HG02759 (cell line): ENCODE measurements at regions not wholly inside any gene's neighbourhood (a gene's known extent, or its start where the extent isn't known, plus 50 kb on each side); places are given as distances from the start of the nearest gene placed in this dataset.

Source experiments
- ATAC-seq: cut with Tn5 transposase; IDR thresholded peaks from one replicate; pipeline ENCODE4 v1.9.1; 2021; ENCODE audit warnings: mild to moderate bottlenecking, moderate library complexity; ENCODE audit not compliant: unreplicated experiment

DNA sequence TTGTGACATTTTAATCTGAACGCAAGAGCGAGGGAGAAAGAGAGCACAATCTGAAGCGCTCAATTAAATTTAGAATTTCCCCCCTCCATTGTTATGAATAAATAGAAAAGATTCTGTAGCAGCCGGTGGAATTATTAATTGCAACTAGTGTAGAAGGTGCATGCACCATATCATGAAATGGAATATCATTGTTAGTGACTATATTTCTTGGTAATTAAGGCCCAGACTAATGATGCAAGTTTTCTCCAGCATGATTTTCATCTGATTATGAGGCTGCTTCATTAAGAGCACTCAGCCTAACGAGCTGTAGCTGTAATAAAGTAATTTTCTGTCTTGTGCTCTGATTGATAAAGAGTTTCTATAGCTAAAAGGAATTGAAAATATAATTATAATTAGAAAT lies 432.2 kb upstream of the SPRED2 start:
- ATAC-seq = no peak

DNA sequence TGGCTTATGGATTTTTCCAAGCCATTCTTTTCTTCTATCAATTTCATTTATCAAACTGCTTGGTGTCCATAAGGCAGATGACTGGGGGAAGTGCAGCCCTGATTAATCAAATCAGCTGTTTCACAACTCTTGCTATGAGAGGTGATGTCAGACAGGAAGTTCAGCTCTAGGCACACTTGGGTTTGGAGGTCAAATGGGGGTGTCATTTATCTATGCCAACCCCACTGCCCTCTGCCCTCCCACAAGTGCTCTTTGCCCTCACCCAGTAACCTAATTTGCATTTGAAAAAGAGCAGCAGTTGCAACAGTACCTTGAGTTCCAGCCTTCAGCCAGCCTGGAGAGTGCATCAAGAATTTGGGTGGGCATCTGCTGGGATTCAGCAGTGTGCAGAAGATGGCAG lies 431.3 kb upstream of the SPRED2 start:
- no peak for ATAC-seq

DNA sequence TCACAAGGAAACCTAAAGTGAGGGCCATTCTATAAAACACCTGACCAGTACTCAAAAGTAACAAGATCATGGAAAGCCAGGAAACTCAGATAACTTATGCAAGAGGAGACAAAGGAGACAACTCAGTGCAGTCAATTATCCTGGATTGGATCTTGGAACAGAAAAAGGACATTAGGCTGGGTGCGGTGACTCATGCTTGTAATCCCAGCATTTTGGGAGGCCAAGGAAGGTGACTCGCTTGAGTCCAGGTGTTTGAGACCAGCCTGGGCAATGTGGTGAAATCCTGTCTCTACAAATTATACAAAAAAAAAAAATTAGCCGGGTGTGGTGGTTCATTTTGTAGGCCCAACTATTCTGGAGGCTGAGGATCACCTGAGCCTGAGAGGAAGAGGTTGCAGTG lies 424.5 kb upstream of the SPRED2 start:
- no peak for ATAC-seq

DNA sequence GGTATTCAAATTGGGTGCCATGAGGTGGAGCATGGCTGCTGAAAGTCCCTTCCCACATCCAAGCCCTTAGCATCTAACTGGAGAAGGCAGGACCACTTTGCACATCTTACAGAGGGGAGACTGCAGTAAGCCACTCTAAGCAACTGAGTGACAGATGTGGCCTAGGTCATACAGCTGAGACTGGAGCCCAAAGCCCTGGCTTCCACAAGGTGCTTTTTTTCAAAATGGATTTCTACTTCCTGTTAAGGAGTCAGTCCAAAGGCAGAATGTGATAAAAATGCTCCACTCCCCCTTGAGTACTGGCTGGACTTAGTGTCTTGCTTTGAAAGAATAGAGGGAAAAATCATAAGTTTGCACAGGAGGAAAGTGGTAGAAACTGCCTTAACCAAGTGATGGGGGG lies 424.0 kb upstream of the SPRED2 start:
- no peak for ATAC-seq

DNA sequence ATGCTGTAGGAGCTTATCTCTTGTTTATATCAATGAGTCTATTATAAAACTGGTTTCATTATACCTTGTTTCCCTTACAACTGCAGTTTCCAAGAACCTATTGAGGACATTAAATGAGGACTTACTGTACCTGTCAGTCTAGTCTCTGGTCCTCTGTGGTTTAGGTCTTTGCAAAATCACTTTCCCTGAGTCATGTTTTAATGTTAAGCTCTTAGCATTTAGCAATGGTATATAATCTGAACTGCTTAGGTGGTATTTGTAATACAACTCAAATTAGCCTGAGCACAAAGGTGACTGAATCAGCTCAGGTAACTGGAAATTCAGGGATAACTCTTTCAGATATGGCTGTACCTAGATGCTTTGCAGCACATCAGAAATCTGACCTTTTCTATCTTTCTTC lies 418.3 kb upstream of the SPRED2 start:
- ATAC-seq = no peak

DNA sequence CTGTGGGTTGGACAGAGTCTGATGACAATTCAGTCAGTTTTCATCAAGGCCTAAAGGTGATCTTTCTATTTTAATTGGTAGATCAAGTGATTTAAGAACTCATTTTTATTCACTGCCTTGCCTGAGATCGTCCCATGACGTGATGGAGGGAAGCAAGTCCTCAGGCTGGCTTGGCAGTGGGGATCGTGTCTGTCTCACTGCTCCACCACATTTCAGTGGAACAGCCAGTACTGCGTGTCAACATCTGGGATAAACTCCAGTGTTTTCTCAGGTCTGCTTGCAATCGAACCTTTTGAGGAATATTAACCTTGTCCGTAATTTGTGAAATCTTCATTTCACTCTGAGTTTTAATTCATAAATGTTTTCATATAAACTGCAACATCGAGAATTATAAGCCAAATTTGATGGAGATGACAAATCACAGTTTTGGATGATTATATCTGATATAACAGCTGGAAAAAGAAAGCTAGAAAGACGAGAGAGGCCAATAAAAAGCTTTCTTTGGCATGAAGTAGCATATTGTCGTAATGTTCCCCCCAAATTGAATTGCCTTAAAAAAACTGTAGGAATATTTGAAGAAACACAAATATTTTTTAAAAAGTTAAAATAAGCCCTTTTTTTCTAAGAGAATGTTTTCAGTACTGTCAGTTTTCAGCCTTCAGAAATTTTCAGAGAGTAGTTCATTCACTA lies 414.7 kb upstream of the SPRED2 start:
- ATAC-seq = no peak

DNA sequence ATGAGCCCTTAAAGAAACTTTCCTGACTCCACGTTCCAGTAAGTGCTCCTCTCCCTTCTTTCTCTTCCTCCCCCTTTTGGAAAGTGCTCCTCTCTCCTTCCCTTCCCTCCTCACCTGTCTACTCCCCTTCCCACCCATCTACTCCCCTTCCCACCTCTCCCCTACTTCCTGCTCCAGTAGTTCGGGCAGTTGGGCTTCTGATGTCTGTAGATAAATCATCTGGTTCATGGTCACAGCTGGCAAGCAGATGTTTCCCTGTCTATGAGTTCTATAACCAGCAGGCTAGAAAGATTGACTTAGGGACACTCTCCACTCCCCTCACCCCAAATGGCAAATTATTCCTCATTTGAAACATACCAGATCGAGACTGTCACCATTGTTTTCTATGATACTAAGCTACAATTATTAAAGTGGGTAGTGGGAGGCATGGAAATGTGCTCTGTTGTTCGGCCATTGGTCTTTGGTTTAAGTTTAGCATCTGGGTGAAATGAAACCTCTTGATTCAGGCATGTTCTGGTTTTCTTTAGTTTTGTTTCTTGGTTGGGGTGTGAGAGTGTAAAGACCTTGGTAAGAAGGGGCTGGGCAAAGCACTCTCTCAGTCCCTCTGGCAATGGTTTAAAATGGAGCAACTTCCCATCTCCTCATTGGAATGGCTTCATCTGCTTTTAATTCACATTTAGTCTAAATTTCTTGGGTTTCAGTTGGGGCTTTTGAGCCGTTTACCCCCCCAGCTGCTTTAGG lies 413.2 kb upstream of the SPRED2 start:
- no peak for ATAC-seq

DNA sequence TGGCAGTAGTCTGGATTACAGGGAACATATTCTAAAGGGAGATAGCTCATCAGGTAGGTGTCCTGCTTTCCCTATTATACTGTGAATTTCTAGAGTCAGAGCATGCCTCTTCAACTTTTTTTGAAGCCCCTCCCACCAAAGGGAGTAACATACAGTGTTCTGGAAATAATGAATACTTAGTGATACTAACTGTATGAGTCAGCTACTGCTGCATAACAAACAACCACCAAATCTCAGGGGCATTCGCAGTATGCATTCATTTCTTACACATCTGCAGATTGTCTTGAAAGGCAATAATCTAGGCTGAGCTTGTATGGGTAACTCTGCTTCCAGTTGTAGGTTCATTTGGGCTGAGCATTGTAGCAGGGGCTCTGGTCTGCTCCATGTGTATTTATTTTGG lies 409.7 kb upstream of the SPRED2 start:
- no peak for ATAC-seq

DNA sequence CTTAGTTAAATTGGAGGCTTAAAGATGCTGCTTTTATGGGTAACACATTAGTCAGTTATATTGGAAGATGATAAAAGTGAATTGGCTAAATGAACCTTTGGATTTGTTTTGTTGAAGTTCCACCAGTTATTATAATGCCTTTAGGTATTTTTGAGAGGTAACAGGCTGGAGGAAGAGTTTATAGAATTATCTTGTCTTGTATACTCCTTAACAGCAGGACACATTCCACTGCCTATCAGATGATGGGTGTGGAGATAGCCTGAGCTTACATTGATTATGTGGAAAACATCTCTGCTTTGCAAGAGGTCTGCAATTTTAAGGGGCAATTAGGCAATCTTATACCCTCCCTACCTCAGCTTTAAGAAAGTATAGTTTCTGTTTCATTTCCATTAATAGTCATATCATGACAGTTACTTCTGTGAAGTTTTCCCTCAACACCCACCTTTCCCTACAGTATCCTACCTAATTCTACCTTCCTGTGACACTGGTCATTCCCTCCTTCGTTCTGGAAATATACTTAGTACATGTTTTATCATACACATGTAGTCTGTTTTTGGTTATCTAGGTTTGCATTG lies 403.7 kb upstream of the SPRED2 start:
- no peak for ATAC-seq

DNA sequence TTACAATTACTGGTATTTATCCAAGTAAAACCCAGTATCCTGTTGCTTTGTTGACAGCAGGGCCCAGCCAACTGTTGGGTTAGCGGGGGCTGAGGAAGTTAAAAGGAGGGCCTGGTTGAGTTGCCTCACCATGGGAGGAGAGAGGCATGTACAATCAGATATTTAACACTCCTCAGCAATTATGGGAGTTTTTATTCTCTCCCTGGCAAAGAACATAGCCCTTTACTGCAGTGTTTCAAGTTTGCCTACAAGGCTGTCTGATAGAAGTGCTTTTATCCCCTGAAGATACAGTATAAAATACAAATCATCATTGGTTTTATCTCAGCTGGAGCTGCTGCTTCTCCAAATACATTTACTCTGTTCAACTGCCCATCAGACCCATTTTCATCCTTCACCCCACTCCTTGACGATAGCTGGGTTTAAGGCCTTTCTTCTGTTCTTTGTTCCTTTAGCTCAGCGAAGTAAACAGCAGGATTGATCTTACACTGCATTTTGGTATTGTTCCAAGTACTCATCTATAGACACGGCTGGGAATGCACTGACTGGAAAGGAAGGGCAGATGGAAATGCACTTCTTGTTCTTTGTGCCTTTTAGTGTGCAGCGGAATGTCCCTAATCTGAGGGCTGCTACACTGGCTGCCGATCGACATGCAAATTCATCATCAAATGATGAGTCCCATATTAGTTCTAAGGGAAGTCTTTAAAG lies 402.5 kb upstream of the SPRED2 start:
- ATAC-seq = no peak

DNA sequence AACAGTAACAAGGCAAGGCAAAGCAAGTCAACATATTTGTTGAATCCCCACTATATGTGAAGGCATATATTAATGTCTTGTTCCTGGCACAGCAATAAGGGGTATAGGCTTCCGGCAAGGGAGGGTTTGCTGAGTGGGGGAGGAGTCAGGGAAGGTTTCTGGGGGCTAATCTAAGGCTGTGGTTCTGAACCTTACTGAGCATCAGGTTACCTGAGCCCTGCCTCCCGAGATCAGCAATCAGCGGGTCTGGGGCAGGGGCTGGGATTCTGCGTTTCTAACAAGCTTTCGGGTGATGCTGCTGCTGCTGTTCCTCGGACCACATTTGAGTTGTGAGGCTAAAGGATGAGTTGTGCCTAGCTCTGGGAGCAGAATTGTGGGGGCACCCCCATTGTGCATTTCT lies 401.7 kb upstream of the SPRED2 start:
- ATAC-seq = no peak

DNA sequence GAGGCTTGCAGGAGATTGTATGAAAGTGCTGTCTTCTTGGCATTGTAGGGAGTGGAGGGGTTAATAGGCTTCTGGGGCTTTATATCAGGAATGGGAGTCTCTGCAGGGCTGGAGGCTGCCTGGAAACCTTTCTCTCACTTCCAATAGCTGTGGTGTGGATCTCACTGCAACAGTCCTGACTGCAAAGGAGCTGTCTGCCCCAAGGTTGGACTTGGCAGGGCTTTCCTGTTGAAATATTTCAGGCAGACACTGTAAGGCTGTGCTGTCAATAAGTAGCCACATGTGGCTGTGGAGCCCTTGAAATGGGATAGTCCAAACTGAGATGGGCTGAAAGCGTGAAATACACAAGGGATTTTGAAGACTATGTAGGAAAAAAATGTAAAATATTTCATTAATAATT lies 399.1 kb upstream of the SPRED2 start:
- no peak for ATAC-seq

DNA sequence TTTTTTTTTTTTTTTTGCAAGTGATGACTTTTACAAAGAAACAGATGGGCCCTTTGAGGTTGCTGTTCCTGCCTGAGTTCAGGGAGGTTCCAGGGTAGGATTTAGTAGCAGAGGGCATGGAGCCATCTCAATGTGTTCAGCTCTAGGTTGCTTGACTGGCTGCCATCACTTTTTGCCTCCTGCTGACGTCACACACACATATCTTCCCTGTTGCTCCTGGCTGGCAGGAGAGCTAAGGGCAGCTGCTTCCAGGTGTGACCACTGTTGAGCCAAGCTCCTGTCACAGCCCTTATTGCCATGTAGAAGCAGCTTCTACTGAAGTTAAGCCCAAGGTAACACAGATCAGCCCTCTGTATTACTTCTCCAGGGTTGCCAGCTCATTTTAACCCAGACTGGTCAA lies 394.2 kb upstream of the SPRED2 start:
- ATAC-seq = no peak

DNA sequence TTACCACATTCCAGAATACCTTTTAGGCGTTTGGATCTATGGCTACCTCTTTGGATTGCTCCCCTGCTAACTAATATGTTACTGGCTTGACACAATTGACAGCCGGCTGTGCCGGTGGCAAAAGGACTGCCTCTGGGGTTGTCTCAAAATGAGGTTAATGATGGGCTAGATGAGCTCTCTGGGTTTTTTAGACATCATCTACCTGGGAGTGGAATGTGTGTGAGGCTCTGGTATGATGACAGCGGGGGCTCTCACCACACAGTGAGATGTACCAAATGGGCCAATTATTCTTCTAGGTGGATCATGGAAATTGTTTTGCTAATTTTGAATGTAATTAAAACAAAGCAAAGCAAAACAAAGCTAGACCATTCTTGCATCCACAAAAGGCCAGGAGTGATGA lies 391.1 kb upstream of the SPRED2 start:
- ATAC-seq = no peak

DNA sequence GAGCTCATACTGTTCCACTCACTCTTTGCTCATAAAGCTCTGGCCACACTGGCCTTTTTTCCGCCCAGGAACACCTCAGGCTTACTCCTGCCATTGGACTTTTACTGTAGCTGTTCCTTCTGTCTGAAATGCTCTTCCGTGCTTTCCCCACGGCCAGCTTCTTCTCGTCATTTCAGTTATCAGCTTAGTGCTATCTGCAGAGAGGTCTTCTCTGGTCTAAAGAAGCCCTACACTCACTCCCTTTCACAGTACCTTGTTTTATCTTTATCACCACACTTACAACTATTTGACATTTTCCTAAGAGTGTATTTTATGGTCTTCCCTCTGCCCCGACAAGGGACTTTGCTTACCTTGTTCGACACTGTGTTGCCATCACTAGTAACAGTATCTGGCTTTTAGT lies 388.1 kb upstream of the SPRED2 start:
- no peak for ATAC-seq

DNA sequence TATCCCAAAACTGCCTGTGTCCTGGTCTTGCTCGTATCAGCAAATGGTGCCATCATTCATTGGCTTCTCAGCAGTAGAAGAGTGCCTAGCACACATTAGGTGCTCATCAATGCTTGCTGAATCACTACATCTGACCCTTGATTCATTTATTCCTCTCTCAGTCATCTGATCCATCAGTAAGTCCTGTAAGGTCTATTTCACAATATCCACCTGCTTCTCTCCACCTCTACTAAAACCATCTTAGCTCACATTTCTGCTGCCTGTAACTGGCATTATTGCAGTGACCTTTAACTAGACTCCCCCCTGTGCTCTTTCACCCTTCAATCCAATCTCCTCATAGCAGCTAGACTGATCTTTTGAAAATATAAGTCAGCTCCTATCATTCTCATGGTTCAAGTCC lies 387.6 kb upstream of the SPRED2 start:
- ATAC-seq = no peak

DNA sequence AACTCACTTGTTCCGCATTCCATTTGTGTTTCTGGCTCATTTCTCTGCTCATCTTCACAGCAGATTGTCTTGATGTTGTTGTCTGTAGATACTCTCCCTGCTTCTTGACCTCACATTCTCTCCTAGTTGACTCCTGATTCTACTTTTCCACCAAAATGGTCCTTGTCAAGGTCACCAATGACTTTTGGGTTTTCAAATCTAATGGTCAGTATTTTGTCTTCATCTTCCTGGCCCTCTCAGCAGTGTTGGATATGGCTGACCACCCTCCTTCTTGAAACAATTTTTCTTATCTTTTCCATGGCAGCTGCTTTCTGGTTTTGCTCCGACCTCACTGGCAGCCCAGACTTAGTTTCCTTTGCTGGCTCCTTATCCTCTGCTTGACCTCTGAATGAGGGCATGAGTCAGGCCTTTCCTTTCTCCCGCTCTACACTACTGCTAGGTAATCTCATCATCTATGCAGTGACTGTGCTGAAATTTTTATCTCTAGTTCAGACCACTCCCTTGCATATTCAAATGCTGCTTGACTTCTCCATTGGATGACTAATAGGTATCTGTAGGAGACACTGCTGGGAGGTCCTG lies 386.6 kb upstream of the SPRED2 start:
- no peak for ATAC-seq

DNA sequence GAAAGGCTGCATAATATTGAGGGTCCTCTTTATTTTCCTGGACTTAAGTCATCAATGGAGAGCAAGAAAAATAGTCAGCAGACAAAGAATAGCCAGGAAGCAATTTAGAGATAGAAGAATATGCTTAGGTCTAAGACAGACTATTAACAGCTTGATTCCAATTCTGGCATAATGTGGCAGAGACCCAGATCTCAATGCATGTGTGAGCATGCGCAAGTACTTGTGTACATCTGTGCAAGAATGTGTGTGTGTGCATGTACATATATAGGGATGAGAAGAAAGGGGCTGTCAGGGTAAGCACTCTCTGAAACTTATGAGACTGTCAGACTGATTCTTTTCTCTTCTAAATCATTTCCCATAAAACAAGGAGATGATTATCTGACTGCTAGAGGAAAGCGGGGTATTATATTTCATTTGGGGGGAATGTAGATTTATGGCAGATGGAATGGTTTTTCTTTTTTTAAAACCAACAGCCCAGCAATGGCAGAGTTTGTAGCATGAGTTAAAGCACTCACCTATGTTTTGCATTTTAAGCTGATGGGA lies 381.3 kb upstream of the SPRED2 start:
- no peak for ATAC-seq

DNA sequence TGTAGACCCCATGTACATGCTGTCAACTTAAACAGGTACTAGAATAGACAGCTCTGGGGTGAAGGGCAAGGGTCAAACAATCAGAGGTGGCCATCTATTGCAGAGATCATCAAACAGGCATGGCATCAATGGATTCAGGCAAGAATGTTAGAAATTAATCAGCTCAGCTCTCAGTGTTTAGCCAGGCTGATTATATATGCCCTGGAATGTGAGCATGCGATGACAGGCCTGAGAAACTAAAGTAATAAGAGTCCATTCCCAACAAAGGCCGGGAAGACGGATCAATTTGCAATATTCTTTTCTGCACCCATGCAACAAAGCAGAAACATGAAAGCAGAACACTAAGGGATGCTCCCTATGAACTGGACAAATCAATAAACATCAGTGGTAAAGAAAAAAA lies 380.5 kb upstream of the SPRED2 start:
- no peak for ATAC-seq

DNA sequence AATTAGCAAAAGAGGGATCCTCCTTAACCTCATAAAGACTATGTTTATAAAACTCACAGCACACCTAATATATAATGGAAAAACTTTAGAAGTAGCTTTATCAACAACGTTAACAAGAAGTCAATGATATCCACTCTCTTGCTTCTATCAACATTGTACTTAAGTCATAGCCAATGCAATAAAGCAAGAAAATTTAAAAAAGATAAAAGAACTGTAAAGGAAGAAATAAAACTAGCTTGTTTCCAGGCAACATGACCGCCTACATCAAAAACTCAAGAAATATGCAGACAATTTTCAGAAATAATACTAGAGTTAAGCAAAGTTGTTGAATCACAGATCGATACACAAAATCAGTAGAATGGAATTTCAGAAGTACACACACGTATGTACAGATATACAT lies 375.5 kb upstream of the SPRED2 start:
- ATAC-seq = no peak

DNA sequence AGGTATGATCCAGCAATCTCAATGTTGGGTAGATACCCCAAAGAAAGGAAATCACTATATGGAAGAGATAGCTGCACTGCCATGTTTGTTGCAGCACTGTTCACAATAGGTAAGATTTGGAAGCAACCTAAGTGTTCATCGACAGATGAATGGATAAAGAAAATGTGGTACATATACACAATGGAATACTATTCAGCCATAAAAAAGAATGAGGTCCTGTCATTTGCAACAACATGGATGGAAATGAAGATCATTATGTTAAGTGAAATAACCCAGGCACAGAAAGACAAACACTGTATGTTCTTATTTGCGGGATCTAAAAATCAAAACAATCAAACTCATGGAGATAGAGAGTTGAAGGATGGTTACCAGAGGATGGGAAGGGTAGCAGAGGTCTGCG lies 372.4 kb upstream of the SPRED2 start:
- no peak for ATAC-seq
